Tibial nerve (tissue), 4 donors: ENCODE measurements at regions not wholly inside any gene's neighbourhood (a gene's known extent, or its start where the extent isn't known, plus 50 kb on each side); places are given as distances from the start of the nearest gene placed in this dataset.
A peak's percentile ranks its signal among the peaks of the same experiment; 100 is the strongest.
"Not testable (repeated sequence)": the region's sequence is repeated elsewhere in the genome, so short reads cannot be mapped to it uniquely, and the experiment has no call there.

ENCODE experiments used
- DNase-seq, 2 donors: peaks; one replicate each; pipeline ENCODE4 v3.0.0-alpha.2; 2019; ENCODE audit warnings: low spot score in 2 of 2
- H3K27ac ChIP-seq, 4 donors: fragments of 200-600 bp; sonication (generic) in 3 of 4; one replicate each; pipeline ENCODE4 v1.5.1; 2017 to 2019; ENCODE audit warnings: mild to moderate bottlenecking in 1 of 4
- H3K27me3 ChIP-seq, 2 donors: fragments of 200-600 bp; sonication (generic) in 1 of 2; one replicate each; pipeline versions ENCODE4 v1.5.1 to v1.6.0; 2017 to 2019
- H3K36me3 ChIP-seq, 3 donors: fragments of 200-600 bp; sonication (generic); one replicate each; pipeline ENCODE4 v1.5.1; 2018 to 2019
- H3K4me1 ChIP-seq, 4 donors: fragments of 200-600 bp; sonication (generic) in 3 of 4; one replicate each; pipeline ENCODE4 v1.5.1; 2017 to 2019
- H3K4me3 ChIP-seq, 4 donors: fragments of 200-600 bp; sonication (generic) in 3 of 4; one replicate each; pipeline ENCODE4 v1.5.1; 2017 to 2019; ENCODE audit warnings: mild to moderate bottlenecking in 1 of 4, moderate library complexity in 1 of 4
- H3K9me3 ChIP-seq, 4 donors: fragments of 200-600 bp; sonication (generic) in 3 of 4; one replicate each; pipeline ENCODE4 v1.5.1; 2017 to 2019
- CTCF ChIP-seq, 5 experiments: fragments of 200-600 bp in 3 of 5; fragments of 450-650 bp in 2 of 5; sonication (generic) in 3 of 5; IDR thresholded peaks; one replicate each; pipeline ENCODE4 v1.5.1; 2016 to 2019; ENCODE audit warnings: antibody characterized with exemption in 5 of 5, mild to moderate bottlenecking in 3 of 5, moderate library complexity in 2 of 5
- EP300 ChIP-seq, 2 donors: sonication (generic); formaldehyde crosslinking; IDR thresholded peaks; one replicate each; pipeline ENCODE4 v1.6.1; 2017; ENCODE audit warnings: antibody characterized with exemption in 2 of 2, mild to moderate bottlenecking in 1 of 2
- POLR2A ChIP-seq, 2 donors: fragments of 450-650 bp; IDR thresholded peaks; one replicate each; pipeline ENCODE4 v1.6.1; 2017; ENCODE audit warnings: antibody characterized with exemption in 2 of 2, mild to moderate bottlenecking in 2 of 2, moderate library complexity in 2 of 2
- WGBS, 2 donors: methylation state at CpG; one replicate each; pipeline ENCODE4 v1.1.5; 2018; 5-methylcytosine and 5-hydroxymethylcytosine counted together

- TF ChIP-seq EP300 (IDR thresholded peaks at IDR 0.05) (no peak), POLR2A (IDR thresholded peaks at IDR 0.05) (no peak), CTCF (IDR thresholded peaks at IDR 0.05) (no peak)
- Histone ChIP-seq H3K27me3 (no peaks in the 10 kb centered on the region), H3K4me1 (peaks cover 0 to 7% (median 0%) of the 10 kb centered on the region in 4 donors), H3K9me3 (no peaks in the 10 kb centered on the region), H3K27ac (peak overlapping the region in 1 of 4 donors; percentile 60), H3K36me3 (no peaks in the 10 kb centered on the region), H3K4me3 (no peak overlapping the region)
- DNase-seq = no peak
- WGBS, 2 donors = 59 to 65% methylated on average over 2 of the region's 2 CpGs
Observed at GRCh38 chr9:108743416-108743815, 112.4 kb downstream of the ACTL7B start.

DNA sequence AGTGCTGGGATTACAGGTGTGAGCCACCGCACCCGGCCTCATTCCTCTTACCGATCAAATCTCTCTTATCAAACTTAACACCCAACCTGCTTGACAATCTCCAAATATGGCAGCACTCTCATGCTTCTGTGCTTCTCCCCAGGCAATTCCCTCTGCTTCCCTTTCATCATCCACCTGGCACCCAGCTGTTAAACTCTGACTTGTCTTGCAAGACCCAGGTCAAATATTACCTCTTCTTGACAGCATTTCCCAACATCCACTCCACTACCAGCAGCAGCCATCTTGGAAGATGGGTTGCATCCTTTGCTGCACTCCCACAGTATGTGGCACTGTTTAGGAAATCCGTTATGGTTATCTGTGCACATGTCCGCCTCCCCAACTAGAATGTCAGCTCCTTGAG is 113.6 kb downstream of the ACTL7B start:
- peaks cover 0 to 7% (median 0%) of the 10 kb centered on the region in 4 donors for H3K4me1 ChIP-seq
- no peak overlapping the region for H3K27ac ChIP-seq
- no peak for DNase-seq
- TF ChIP-seq CTCF (IDR thresholded peaks at IDR 0.05) = no peak
- no peaks in the 10 kb centered on the region for H3K9me3 ChIP-seq
- no peaks in the 10 kb centered on the region for H3K36me3 ChIP-seq
- H3K4me3 ChIP-seq = no peak overlapping the region
- H3K27me3 ChIP-seq = no peaks in the 10 kb centered on the region
- 96 to 97% methylated on average over 5 of the region's 5 CpGs for WGBS, 2 donors

GRCh38 chr9:108731292-108731691 is 124.5 kb downstream of the ACTL7B start:
- H3K36me3 ChIP-seq, H3K4me3 ChIP-seq, H3K27me3 ChIP-seq, H3K4me1 ChIP-seq, H3K27ac ChIP-seq, DNase-seq: not testable (repeated sequence)
- 71 to 78% methylated on average over 1 of the region's 1 CpG for WGBS, 2 donors
- peaks cover 0 to 13% (median 0%) of the 10 kb centered on the region in 4 donors for H3K9me3 ChIP-seq

DNA sequence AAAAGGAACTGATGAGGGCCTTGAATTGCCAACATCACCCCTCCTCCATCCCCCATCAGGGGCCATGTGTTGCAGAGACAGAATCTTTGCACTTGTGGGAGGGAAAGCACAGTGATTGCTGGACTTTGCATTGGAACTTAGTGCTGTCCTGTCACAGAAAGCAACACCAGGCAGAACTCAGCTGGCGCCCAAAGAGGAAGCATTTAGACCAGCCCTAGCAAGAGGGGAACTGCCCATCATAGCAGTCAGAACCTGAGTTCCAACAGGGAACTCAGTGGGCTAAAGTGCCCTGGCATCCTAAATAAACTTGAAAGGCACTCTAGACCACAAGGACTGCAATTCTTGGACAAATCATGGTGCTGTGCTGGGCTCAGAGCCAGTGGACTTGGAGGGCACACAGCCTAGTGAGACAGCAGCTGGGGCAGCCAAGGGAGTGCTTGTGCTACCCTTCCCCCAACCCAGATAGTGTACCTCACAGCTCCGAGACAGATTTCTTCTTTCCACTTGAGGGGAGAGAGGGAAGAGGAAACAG is 128.1 kb downstream of the ACTL7B start:
- 55 to 64% methylated on average over 2 of the region's 2 CpGs for WGBS, 2 donors
- no peak for DNase-seq
- Histone ChIP-seq H3K9me3 (peaks cover 0 to 5% (median 0%) of the 10 kb centered on the region in 4 donors), H3K27ac (peak overlapping the region in 2 of 4 donors; percentile 16 to 28), H3K36me3 (no peaks in the 10 kb centered on the region), H3K4me1 (no peaks in the 10 kb centered on the region), H3K27me3 (no peaks in the 10 kb centered on the region), H3K4me3 (no peak overlapping the region)
- TF ChIP-seq EP300 (IDR thresholded peaks at IDR 0.05) (no peak), CTCF (IDR thresholded peaks at IDR 0.05) (no peak)

DNA sequence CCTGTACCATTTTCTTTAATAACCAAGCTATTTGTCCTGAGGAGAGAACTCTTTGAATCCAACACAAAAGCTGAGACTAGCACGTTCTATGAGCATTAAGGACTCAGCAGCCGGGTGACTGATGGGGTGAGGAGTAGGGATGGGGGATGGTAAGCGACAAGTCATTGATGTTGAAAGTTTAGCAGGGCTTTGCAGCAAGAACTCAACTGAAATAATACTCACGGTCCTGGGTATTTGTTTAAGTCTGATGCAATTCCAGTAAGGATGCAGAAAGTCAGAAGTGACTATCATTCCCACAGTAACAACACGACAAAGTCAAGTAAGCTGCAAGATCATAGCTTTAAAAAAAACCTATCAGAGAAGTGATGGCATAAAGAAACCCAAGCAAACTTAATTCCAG is 131.1 kb downstream of the ACTL7B start:
- WGBS, 2 donors = 81 to 82% methylated on average over 5 of the region's 5 CpGs
- TF ChIP-seq EP300 (IDR thresholded peaks at IDR 0.05) = no peak
- no peak for TF ChIP-seq CTCF (IDR thresholded peaks at IDR 0.05)
- TF ChIP-seq POLR2A (IDR thresholded peaks at IDR 0.05) = no peak
- Histone ChIP-seq H3K4me1 (peaks cover 0 to 8% (median 0%) of the 10 kb centered on the region in 4 donors), H3K27ac (no peak overlapping the region), H3K9me3 (no peaks in the 10 kb centered on the region), H3K4me3 (no peak overlapping the region), H3K27me3 (no peaks in the 10 kb centered on the region), H3K36me3 (no peaks in the 10 kb centered on the region)
- no peak for DNase-seq

- TF ChIP-seq CTCF (IDR thresholded peaks at IDR 0.05) = no peak
- no peak for TF ChIP-seq POLR2A (IDR thresholded peaks at IDR 0.05)
- no peak for TF ChIP-seq EP300 (IDR thresholded peaks at IDR 0.05)
- WGBS, 2 donors = 81 to 93% methylated on average over 4 of the region's 4 CpGs
- H3K4me3 ChIP-seq = no peak overlapping the region
- no peak overlapping the region for H3K27ac ChIP-seq
- no peaks in the 10 kb centered on the region for H3K27me3 ChIP-seq
- DNase-seq = no peak
- no peaks in the 10 kb centered on the region for H3K9me3 ChIP-seq
- H3K4me1 ChIP-seq = peaks cover 0 to 8% (median 0%) of the 10 kb centered on the region in 4 donors
- H3K36me3 ChIP-seq = no peaks in the 10 kb centered on the region
Observed at GRCh38 chr9:108724122-108724521, 131.7 kb downstream of the ACTL7B start.
